ENCODE measurements at regions not wholly inside any gene's neighbourhood (a gene's known extent, or its start where the extent isn't known, plus 50 kb on each side); places are given as distances from the start of the nearest gene placed in this dataset.

- TF ChIP-seq SP4 (IDR thresholded peaks at IDR 0.05; ENCODE audit: low read length) (no peak), MAX (IDR thresholded peaks at IDR 0.05) (no peak), SRF (IDR thresholded peaks at IDR 0.05; ENCODE audit: low read depth, low read length) (no peak)
- TF ChIP-seq, protein P1, sequence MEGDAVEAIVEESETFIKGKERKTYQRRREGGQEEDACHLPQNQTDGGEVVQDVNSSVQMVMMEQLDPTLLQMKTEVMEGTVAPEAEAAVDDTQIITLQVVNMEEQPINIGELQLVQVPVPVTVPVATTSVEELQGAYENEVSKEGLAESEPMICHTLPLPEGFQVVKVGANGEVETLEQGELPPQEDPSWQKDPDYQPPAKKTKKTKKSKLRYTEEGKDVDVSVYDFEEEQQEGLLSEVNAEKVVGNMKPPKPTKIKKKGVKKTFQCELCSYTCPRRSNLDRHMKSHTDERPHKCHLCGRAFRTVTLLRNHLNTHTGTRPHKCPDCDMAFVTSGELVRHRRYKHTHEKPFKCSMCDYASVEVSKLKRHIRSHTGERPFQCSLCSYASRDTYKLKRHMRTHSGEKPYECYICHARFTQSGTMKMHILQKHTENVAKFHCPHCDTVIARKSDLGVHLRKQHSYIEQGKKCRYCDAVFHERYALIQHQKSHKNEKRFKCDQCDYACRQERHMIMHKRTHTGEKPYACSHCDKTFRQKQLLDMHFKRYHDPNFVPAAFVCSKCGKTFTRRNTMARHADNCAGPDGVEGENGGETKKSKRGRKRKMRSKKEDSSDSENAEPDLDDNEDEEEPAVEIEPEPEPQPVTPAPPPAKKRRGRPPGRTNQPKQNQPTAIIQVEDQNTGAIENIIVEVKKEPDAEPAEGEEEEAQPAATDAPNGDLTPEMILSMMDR (IDR thresholded peaks at IDR 0.05; ENCODE audit: control extremely low read depth in 1 of 3, insufficient read depth in 1 of 3, low read depth in 1 of 3, low read length in 3 of 3): no peak
- TF ChIP-seq, protein P2, sequence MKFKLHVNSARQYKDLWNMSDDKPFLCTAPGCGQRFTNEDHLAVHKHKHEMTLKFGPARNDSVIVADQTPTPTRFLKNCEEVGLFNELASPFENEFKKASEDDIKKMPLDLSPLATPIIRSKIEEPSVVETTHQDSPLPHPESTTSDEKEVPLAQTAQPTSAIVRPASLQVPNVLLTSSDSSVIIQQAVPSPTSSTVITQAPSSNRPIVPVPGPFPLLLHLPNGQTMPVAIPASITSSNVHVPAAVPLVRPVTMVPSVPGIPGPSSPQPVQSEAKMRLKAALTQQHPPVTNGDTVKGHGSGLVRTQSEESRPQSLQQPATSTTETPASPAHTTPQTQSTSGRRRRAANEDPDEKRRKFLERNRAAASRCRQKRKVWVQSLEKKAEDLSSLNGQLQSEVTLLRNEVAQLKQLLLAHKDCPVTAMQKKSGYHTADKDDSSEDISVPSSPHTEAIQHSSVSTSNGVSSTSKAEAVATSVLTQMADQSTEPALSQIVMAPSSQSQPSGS (IDR thresholded peaks at IDR 0.05; ENCODE audit: low read length): no peak
Observed at GRCh38 chr10:83942410-83942809, 196.9 kb upstream of the GHITM start.
